Right atrium auricular region (tissue), 2 donors: ENCODE measurements at regions not wholly inside any gene's neighbourhood (a gene's known extent, or its start where the extent isn't known, plus 50 kb on each side); places are given as distances from the start of the nearest gene placed in this dataset.

Experiments used
- DNase-seq: peaks from one replicate; pipeline ENCODE4 v3.0.0-alpha.2; 2019; ENCODE audit warnings: low spot score
- H3K27ac ChIP-seq, 2 donors: fragments of 200-600 bp; sonication (generic); 1 replicate in 1 of 2; 2 replicates in 1 of 2; pipeline ENCODE4 v1.5.1; 2016 to 2019
- H3K27me3 ChIP-seq, 2 donors: fragments of 200-600 bp; sonication (generic); one replicate each; pipeline versions ENCODE4 v1.5.1 to v1.6.0; 2017 to 2019
- H3K36me3 ChIP-seq: fragments of 200-600 bp; sonication (generic); one replicate; pipeline ENCODE4 v1.5.1; 2016
- H3K4me1 ChIP-seq, 2 donors: fragments of 200-600 bp; sonication (generic); one replicate each; pipeline versions ENCODE4 v1.5.1 to v1.6.0; 2017 to 2019
- H3K4me3 ChIP-seq, 2 donors: fragments of 200-600 bp; sonication (generic); 1 replicate in 1 of 2; 2 replicates in 1 of 2; pipeline ENCODE4 v1.5.1; 2017 to 2019; ENCODE audit warnings: mild to moderate bottlenecking in 1 of 2, moderate library complexity in 1 of 2
- H3K9me3 ChIP-seq, 2 donors: fragments of 200-600 bp; sonication (generic); one replicate each; pipeline ENCODE4 v1.5.1; 2019
- CTCF ChIP-seq, 2 donors: fragments of 200-600 bp; sonication (generic); IDR thresholded peaks; one replicate each; pipeline ENCODE4 v1.5.1; 2019; ENCODE audit warnings: antibody characterized with exemption in 2 of 2

- Histone ChIP-seq H3K27me3 (no peaks in the 10 kb centered on the region), H3K36me3 (no peaks in the 10 kb centered on the region), H3K9me3 (no peaks in the 10 kb centered on the region), H3K27ac (no peak overlapping the region), H3K4me1 (no peaks in the 10 kb centered on the region), H3K4me3 (no peak overlapping the region)
- TF ChIP-seq CTCF (IDR thresholded peaks at IDR 0.05), result no peak
- no peak for DNase-seq
Observed at GRCh38 chr11:116062490-116063171, 558.4 kb upstream of the CADM1 start.

GRCh38 chr11:116062129-116062489 lies 557.9 kb upstream of the CADM1 start:
- Histone ChIP-seq H3K36me3 (no peaks in the 10 kb centered on the region), H3K4me3 (no peak overlapping the region), H3K27me3 (no peaks in the 10 kb centered on the region), H3K4me1 (no peaks in the 10 kb centered on the region), H3K9me3 (no peaks in the 10 kb centered on the region), H3K27ac (no peak overlapping the region)
- no peak for TF ChIP-seq CTCF (IDR thresholded peaks at IDR 0.05)
- no peak for DNase-seq

- Histone ChIP-seq H3K27ac (no peak overlapping the region), H3K36me3 (no peaks in the 10 kb centered on the region), H3K9me3 (no peaks in the 10 kb centered on the region), H3K27me3 (no peaks in the 10 kb centered on the region), H3K4me3 (no peak overlapping the region), H3K4me1 (no peaks in the 10 kb centered on the region)
- no peak for DNase-seq
- TF ChIP-seq CTCF (IDR thresholded peaks at IDR 0.05), result no peak
Observed at GRCh38 chr11:116061322-116061721, 557.1 kb upstream of the CADM1 start.

- H3K4me3 ChIP-seq, result no peak overlapping the region
- H3K27me3 ChIP-seq, result no peaks in the 10 kb centered on the region
- no peaks in the 10 kb centered on the region for H3K4me1 ChIP-seq
- H3K36me3 ChIP-seq, result no peaks in the 10 kb centered on the region
- H3K9me3 ChIP-seq, result no peaks in the 10 kb centered on the region
- no peak for DNase-seq
- H3K27ac ChIP-seq, result no peak overlapping the region
- no peak for TF ChIP-seq CTCF (IDR thresholded peaks at IDR 0.05)
Observed at GRCh38 chr11:116059919-116060318, 555.7 kb upstream of the CADM1 start.

DNA sequence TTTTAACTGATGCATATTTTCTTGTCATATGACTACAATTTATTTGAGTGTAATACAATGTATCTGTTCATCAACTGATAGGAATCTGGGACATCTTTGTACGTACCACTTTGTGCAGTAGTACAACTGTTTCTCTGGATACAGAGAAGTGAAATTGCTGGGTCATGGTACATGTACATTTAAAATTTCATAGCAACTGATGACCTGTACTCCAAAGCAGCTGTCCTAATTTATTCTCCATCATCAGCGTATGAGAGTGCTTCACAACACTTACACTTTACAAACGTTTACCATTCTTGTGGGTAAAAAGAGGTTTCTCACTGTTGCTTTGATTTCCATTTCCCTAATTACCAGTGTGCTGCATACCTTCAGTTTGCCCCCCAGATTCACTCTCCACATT lies 552.8 kb upstream of the CADM1 start:
- H3K9me3 ChIP-seq, result no peaks in the 10 kb centered on the region
- H3K4me1 ChIP-seq, result no peaks in the 10 kb centered on the region
- no peaks in the 10 kb centered on the region for H3K36me3 ChIP-seq
- DNase-seq, result no peak
- no peak for TF ChIP-seq CTCF (IDR thresholded peaks at IDR 0.05)
- no peaks in the 10 kb centered on the region for H3K27me3 ChIP-seq
- no peak overlapping the region for H3K27ac ChIP-seq
- H3K4me3 ChIP-seq, result no peak overlapping the region

- no peak for DNase-seq
- Histone ChIP-seq H3K4me1 (no peaks in the 10 kb centered on the region), H3K9me3 (no peaks in the 10 kb centered on the region), H3K36me3 (no peaks in the 10 kb centered on the region), H3K4me3 (no peak overlapping the region), H3K27ac (no peak overlapping the region), H3K27me3 (no peaks in the 10 kb centered on the region)
- TF ChIP-seq CTCF (IDR thresholded peaks at IDR 0.05), result no peak
Observed at GRCh38 chr11:116055064-116055463, 550.8 kb upstream of the CADM1 start.
